Astrocyte (in vitro differentiated cells and primary cell): ENCODE measurements at regions not wholly inside any gene's neighbourhood (a gene's known extent, or its start where the extent isn't known, plus 50 kb on each side); places are given as distances from the start of the nearest gene placed in this dataset.

Source experiments
- CTCF ChIP-seq: IDR thresholded peaks from 2 replicates; pipeline ENCODE4 v1.5.1; 2011; ENCODE audit warnings: low read depth, mild to moderate bottlenecking, inconsistent platforms, low read length, moderate library complexity; ENCODE audit not compliant: insufficient read depth
- EZH2 ChIP-seq: IDR thresholded peaks from 2 replicates; pipeline ENCODE4 v1.6.1; 2012; ENCODE audit warnings: mild to moderate bottlenecking, low read length, inconsistent platforms; ENCODE audit not compliant: insufficient read depth

GRCh38 chr20:53681352-53682212, 87.9 kb upstream of the ZNF217 start:
- TF ChIP-seq EZH2 (no peak), CTCF (no peak)
